Body of pancreas (tissue), 4 donors: ENCODE measurements at regions not wholly inside any gene's neighbourhood (a gene's known extent, or its start where the extent isn't known, plus 50 kb on each side); places are given as distances from the start of the nearest gene placed in this dataset.

ENCODE experiments used
- CTCF ChIP-seq, 7 experiments: fragments of 450-650 bp in 4 of 7; fragments of 200-600 bp in 3 of 7; sonication (generic) in 3 of 7; IDR thresholded peaks; one replicate each; pipeline ENCODE4 v1.5.1; 2016 to 2019; ENCODE audit warnings: antibody characterized with exemption in 7 of 7
- POLR2A ChIP-seq, 3 donors: fragments of 450-650 bp; IDR thresholded peaks; one replicate each; pipeline ENCODE4 v1.6.1; 2016; ENCODE audit warnings: antibody characterized with exemption in 3 of 3, mild to moderate bottlenecking in 2 of 3

GRCh38 chr9:27991221-27991620, 417.9 kb upstream of the C9orf72 start:
- TF ChIP-seq CTCF (IDR thresholded peaks at IDR 0.05), result no peak
- TF ChIP-seq POLR2A (IDR thresholded peaks at IDR 0.05), result no peak
